ENCODE measurements at regions not wholly inside any gene's neighbourhood (a gene's known extent, or its start where the extent isn't known, plus 50 kb on each side); places are given as distances from the start of the nearest gene placed in this dataset.

DNA sequence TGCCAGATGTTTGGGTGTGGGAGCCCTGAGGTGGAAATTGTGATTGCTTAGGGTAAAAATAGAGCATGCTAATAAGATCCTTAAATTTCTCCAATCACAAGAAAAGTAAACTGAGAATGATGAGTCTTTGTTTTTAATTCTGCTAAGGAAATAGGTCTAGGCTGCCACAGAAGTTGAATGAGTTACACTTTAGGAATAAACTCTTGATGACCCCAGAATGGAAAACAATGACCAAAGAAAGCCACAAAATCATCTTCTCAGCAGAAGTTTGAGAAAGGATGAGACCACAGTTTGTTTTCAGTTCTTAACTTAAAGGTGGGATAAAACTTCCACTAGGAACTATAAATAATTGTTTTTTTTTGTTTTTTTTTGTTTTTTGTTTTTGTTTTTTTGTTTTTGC lies 164.6 kb upstream of the BCL6 start:
- TF ChIP-seq, protein P1, sequence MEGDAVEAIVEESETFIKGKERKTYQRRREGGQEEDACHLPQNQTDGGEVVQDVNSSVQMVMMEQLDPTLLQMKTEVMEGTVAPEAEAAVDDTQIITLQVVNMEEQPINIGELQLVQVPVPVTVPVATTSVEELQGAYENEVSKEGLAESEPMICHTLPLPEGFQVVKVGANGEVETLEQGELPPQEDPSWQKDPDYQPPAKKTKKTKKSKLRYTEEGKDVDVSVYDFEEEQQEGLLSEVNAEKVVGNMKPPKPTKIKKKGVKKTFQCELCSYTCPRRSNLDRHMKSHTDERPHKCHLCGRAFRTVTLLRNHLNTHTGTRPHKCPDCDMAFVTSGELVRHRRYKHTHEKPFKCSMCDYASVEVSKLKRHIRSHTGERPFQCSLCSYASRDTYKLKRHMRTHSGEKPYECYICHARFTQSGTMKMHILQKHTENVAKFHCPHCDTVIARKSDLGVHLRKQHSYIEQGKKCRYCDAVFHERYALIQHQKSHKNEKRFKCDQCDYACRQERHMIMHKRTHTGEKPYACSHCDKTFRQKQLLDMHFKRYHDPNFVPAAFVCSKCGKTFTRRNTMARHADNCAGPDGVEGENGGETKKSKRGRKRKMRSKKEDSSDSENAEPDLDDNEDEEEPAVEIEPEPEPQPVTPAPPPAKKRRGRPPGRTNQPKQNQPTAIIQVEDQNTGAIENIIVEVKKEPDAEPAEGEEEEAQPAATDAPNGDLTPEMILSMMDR (IDR thresholded peaks at IDR 0.05; ENCODE audit: insufficient read depth, low read depth, low read length, missing control alignments): no peak
- H3K4me3 ChIP-seq (ENCODE audit: low read depth, low read length): no peak overlapping the region
- no peak for DNase-seq (ENCODE audit: low read depth)

DNA sequence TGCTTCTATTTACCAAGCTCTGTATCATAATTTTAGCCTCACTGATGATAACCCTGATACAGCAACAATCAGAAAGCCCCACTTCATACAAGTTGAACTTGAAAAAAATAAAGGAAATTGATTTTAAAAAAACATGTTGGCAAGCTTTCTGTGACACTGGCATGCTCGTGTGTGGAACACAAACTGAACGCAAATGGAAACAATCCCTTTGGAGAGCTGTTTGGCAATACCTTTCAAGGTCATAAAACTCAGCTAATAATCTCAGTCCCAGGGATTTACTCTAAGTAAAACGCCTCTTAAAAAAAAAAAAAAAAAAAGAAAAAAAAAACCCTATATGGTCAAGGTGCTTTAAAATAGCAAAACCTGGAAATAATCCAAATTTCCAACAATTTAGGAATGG lies 166.7 kb upstream of the BCL6 start:
- TF ChIP-seq, protein P1 (IDR thresholded peaks at IDR 0.05; ENCODE audit: insufficient read depth, low read depth, low read length, missing control alignments): no peak
- H3K4me3 ChIP-seq (ENCODE audit: low read depth, low read length): no peak overlapping the region
- no peak for DNase-seq (ENCODE audit: low read depth)

DNA sequence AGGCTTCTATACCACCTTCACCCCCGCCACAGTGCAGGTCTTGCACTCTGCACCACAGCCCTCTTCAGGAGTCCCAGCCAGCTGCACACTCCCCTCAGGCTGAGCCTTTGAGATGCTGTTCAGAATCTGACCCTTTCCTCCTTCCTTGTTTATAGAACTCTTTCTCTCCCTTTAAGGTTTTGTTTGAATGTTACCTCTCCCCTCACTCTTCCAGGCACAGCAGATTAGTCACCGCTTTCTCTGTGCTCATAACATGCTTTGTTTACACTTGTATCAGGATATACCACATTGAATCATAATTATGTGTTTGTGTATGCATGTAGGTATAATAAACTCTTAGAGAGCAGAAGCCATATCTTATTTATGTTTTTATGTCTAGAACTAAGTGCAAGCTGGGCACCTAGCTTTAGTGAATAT lies 168.4 kb upstream of the BCL6 start:
- no peak overlapping the region for H3K4me3 ChIP-seq (ENCODE audit: low read depth, low read length)
- TF ChIP-seq, protein P1 (IDR thresholded peaks at IDR 0.05; ENCODE audit: insufficient read depth, low read depth, low read length, missing control alignments): no peak
- DNase-seq (ENCODE audit: low read depth): no peak

DNA sequence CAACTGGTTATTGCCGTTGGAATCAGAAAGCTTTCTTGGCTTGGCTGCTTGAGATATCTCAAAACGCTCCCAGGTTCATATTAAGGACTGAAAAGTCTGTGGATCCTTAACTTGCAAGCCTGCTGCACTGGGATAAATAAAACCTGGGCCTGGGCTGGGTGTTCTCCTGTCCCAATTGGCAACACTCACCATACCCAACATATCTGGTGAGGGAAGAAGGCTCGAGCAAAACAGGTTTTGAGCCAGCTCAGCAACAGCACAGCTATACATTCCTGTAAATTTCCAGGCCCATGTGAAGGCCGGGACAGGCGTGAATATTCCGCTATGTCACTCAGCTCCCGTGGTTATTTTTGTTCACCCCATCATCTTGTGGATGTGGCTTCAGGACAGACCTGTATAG lies 169.0 kb upstream of the BCL6 start:
- H3K4me3 ChIP-seq (ENCODE audit: low read depth, low read length): no peak overlapping the region
- DNase-seq (ENCODE audit: low read depth): no peak
- TF ChIP-seq, protein P1 (IDR thresholded peaks at IDR 0.05; ENCODE audit: insufficient read depth, low read depth, low read length, missing control alignments): no peak

- DNase-seq (ENCODE audit: low read depth): no peak
- TF ChIP-seq, protein P1 (IDR thresholded peaks at IDR 0.05; ENCODE audit: insufficient read depth, low read depth, low read length, missing control alignments): no peak
These were observed 170.8 kb upstream of the BCL6 start for GRCh38 chr3:187916072-187916471.

GRCh38 chr3:187918081-187918644 lies 172.9 kb upstream of the BCL6 start:
- TF ChIP-seq, protein P1 (IDR thresholded peaks at IDR 0.05; ENCODE audit: insufficient read depth, low read depth, low read length, missing control alignments): no peak
- H3K4me3 ChIP-seq (ENCODE audit: low read depth, low read length): no peak overlapping the region
- no peak for DNase-seq (ENCODE audit: low read depth)

More at GRCh38 chr3:187916072-187916471, 170.8 kb upstream of the BCL6 start:
- H3K4me3 ChIP-seq (ENCODE audit: low read depth, low read length): no peak overlapping the region

DNA sequence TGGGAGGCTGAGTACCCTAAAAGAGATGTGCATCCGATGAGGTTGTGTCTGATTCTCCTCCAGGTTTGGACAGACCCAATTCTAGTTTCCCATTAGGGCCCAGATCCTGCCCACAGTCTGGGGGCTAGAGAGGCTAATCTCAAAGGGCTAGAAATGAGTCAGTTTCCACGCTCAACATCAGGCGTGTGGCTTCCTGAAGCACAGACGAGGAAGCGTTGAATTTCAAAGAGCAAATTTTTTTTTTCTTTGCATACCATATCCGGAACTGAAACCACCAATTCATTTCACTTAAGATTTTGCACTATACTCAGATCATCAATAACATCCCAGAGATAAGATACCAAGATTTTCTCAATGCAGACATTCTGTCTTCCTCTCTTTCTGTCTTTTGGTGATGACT lies 173.8 kb upstream of the BCL6 start:
- DNase-seq (ENCODE audit: low read depth): peak; percentile 75
- no peak overlapping the region for H3K4me3 ChIP-seq (ENCODE audit: low read depth, low read length)
- TF ChIP-seq, protein P1 (IDR thresholded peaks at IDR 0.05; ENCODE audit: insufficient read depth, low read depth, low read length, missing control alignments): no peak
